WI38 (cell line): ENCODE measurements at regions not wholly inside any gene's neighbourhood (a gene's known extent, or its start where the extent isn't known, plus 50 kb on each side); places are given as distances from the start of the nearest gene placed in this dataset.

ENCODE experiments used
- H3K4me3 ChIP-seq: 2 replicates; pipeline ENCODE4 v1.5.1; 2011; ENCODE audit warnings: low read depth, mild to moderate bottlenecking, control low read depth, low read length
- CTCF ChIP-seq: IDR thresholded peaks from 2 replicates; pipeline ENCODE4 v1.5.1; 2012; ENCODE audit warnings: low read depth, mild to moderate bottlenecking, control low read depth, low read length

GRCh38 chr4:181265370-181265769, 977.8 kb upstream of the TENM3 start:
- no peak overlapping the region for H3K4me3 ChIP-seq
- no peak for TF ChIP-seq CTCF

- H3K4me3 ChIP-seq: no peak overlapping the region
- TF ChIP-seq CTCF: no peak
Observed at GRCh38 chr4:181271116-181271640, 972.0 kb upstream of the TENM3 start.

- TF ChIP-seq CTCF: no peak
- H3K4me3 ChIP-seq: no peak overlapping the region
Observed at GRCh38 chr4:181272422-181272821, 970.8 kb upstream of the TENM3 start.

- no peak for TF ChIP-seq CTCF
- H3K4me3 ChIP-seq: no peak overlapping the region
Observed at GRCh38 chr4:181278941-181279340, 964.3 kb upstream of the TENM3 start.

GRCh38 chr4:181281451-181281850, 961.8 kb upstream of the TENM3 start:
- no peak for TF ChIP-seq CTCF
- no peak overlapping the region for H3K4me3 ChIP-seq

- TF ChIP-seq CTCF: no peak
- H3K4me3 ChIP-seq: no peak overlapping the region
Observed at GRCh38 chr4:181289198-181289597, 954.0 kb upstream of the TENM3 start.

GRCh38 chr4:181291615-181292014, 951.6 kb upstream of the TENM3 start:
- H3K4me3 ChIP-seq: no peak overlapping the region
- no peak for TF ChIP-seq CTCF
